ENCODE measurements at regions not wholly inside any gene's neighbourhood (a gene's known extent, or its start where the extent isn't known, plus 50 kb on each side); places are given as distances from the start of the nearest gene placed in this dataset.

DNA sequence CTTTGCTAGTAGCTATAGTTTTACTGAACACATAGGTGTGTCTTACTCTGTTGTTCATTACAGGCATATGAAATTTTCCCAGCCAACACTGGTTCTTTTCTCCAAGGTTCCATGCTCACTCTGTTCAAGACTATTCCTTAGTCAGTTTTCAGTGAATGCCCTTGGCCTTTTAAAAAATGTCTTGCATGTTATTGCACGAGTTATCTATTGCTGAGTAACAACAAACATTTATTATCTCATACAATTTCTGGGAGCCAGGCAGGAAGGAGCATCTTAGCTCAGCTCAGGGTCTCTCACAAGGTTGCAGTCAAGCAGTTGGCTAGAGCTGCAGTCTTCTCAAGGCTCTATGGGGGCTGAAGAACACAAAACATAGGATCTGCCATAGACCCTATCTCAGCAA lies 223.5 kb downstream of the BTG1 start:
- DNase-seq (ENCODE audit: low read depth in 2 of 2): no peak

DNA sequence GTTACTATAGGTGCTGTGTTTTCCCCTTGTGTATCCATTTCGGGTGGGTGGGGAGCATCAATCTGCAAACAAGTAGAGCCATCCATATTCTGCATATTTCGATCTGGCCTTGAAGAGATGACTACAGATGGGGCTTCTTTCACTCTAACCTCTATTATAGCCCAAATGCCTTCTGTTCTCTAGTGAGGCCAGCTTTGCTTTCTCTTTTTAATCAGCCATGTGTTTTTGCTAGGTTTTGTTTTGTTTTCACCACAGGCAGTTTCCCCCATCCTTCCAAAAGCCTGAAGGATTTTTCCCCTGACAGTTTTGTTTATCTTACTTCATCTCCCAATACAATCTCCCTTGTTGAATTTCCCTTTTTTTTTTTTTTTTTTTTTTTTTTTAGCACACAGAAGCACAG lies 224.1 kb downstream of the BTG1 start:
- no peak for DNase-seq (ENCODE audit: low read depth in 2 of 2)

DNA sequence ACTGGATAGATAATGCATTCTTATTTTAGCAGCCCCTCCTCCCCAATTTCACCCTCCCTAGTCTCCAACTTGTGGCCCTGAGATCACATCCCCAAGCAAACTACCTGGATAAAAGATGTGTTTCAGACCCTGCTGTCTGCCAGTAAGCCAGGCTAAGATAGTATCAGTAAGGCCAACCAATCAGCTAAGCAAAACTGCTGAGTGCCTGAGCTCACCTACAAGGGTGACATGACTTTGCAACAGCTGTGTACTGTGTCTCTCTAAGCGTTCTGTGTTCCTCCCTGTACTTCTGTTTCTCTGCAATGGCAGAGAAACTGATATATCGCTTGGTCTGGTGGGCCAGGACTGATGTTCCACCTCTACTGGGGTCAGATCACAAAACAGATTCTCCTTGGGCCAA lies 224.9 kb downstream of the BTG1 start:
- no peak for DNase-seq (ENCODE audit: low read depth in 2 of 2)

DNA sequence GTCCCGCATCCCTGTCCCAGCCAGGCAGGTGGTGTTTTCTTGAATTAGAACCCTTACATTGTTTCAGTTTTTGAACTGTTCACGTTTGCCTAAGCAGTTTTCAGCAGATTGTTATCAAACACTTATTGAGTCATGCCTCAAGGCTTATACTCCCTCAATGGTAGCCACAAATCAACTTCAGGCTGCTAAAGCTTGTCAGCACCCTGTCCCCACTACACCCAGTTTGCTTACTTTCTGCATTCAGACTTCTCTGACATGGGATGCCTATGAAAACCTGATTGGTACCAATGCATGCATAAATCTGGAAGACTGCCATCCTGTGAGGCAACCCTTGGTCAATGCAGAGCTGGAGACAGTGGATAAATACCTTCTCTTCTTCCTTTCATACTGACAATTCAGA lies 225.4 kb downstream of the BTG1 start:
- DNase-seq (ENCODE audit: low read depth in 2 of 2): peak; percentile 88 to 89

GRCh38 chr12:91918431-91918830 lies 227.2 kb downstream of the BTG1 start:
- no peak for DNase-seq (ENCODE audit: low read depth in 2 of 2)

GRCh38 chr12:91914701-91915100 lies 230.9 kb downstream of the BTG1 start:
- DNase-seq (ENCODE audit: low read depth in 2 of 2): no peak

- DNase-seq (ENCODE audit: low read depth in 2 of 2): no peak
Observed at GRCh38 chr12:91913651-91914050, 232.0 kb downstream of the BTG1 start.

DNA sequence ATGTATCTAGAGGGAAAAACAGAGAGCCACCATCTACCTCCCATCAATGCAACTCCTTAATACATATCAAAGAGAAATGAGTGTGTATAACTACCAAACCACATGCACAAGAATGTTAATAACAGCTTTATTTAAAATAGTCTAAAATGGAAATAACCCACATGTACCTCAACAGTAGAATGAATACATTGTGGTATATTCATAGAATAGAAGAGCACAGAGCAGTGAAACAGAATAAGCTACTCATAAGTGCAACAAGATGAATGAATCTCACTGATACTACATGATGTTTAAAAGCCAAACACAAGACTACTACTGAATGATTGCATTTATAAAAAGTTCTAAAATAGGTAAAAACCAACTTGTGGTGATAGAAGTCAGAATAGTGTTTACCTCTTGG lies 232.5 kb downstream of the BTG1 start:
- DNase-seq (ENCODE audit: low read depth in 2 of 2): no peak

DNA sequence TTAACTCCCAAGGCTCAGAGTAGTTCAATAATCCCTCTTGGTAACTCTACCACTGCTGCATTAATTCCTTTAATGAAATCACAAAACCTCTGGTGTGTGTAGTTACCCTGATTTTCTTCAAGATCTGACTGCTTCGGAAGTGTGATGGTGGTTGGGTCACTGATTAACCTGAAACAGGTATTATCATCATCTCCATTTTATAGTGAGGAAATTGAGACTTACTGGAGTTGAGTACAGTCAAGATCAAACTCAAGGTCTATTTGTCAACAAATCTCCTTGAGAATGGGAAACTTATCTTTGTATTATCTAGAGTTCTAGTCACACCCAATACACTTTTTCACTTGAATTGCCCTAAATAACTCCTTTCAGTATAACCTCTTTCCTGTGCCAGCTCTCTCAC lies 233.5 kb downstream of the BTG1 start:
- no peak for DNase-seq (ENCODE audit: low read depth in 2 of 2)

- no peak for DNase-seq (ENCODE audit: low read depth in 2 of 2)
Observed at GRCh38 chr12:91910871-91911388, 234.7 kb downstream of the BTG1 start.

- no peak for DNase-seq (ENCODE audit: low read depth in 2 of 2)
Observed at GRCh38 chr12:91902860-91903683, 242.6 kb downstream of the BTG1 start.

GRCh38 chr12:91901381-91902074 lies 244.1 kb downstream of the BTG1 start:
- no peak for DNase-seq (ENCODE audit: low read depth in 2 of 2)

GRCh38 chr12:91900971-91901370 lies 244.7 kb downstream of the BTG1 start:
- no peak for DNase-seq (ENCODE audit: low read depth in 2 of 2)

GRCh38 chr12:91899056-91899455 lies 246.6 kb downstream of the BTG1 start:
- DNase-seq (ENCODE audit: low read depth in 2 of 2): no peak

DNA sequence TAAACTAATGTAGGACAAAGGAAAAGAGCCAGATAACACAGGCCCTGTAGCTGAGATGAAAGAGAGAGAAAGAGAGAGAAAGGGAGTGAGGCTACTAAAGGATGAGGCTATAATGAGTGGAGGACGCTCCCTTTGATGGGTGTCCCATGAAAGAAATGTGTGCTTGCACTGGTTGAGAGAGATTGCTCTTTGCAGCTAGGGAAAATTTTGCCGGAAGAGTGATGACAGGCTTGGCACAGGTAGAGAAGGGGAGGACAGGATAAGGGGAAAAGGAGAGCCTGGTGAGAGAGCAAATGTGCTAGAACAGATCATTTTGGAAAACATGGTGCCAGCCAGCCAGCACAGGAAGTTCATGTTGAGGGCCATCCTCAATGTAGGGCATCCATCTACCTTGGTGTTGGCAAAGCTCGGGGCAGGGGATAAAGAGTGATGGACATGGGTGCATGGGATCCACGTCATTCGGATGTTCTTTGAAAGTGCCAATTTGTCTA lies 248.6 kb downstream of the BTG1 start:
- no peak for DNase-seq (ENCODE audit: low read depth in 2 of 2)

DNA sequence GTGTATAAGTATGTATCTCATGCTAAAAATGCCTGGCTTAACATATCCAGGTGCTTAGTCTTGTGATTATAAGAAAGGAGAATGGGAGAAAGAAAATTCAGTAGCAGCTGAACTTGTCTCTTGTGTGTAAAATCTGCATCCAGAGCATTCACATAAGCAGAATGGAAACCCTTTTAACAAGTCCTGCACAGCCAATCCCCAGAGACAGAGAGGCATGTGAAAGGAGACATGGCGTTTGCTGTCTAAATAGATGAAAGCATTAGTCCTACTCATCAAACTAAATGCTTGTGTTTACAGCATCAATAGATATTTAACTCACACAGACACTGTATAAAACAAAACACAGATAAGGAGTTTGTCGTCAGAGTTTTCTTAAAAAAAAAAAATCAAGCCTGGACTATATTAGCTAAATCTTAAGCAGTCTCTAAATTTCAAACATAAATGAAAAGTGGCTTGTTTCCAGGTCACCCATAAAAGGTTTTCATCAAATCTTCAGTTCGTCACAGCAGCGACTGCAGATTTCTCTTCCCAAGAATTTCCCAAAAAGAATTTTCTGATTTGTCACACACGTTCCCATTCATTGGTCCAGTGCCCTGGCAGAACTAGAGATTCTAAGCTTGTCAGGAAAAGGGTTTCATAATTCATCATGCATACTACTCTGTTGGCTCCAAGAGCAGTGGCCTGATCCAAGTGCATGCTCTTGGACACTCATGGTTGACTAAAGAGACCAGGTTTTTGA lies 249.2 kb downstream of the BTG1 start:
- no peak for DNase-seq (ENCODE audit: low read depth in 2 of 2)

- no peak for DNase-seq (ENCODE audit: low read depth in 2 of 2)
Observed at GRCh38 chr12:91894911-91895310, 250.7 kb downstream of the BTG1 start.

- no peak for DNase-seq (ENCODE audit: low read depth in 2 of 2)
Observed at GRCh38 chr12:91893476-91893875, 252.2 kb downstream of the BTG1 start.

DNA sequence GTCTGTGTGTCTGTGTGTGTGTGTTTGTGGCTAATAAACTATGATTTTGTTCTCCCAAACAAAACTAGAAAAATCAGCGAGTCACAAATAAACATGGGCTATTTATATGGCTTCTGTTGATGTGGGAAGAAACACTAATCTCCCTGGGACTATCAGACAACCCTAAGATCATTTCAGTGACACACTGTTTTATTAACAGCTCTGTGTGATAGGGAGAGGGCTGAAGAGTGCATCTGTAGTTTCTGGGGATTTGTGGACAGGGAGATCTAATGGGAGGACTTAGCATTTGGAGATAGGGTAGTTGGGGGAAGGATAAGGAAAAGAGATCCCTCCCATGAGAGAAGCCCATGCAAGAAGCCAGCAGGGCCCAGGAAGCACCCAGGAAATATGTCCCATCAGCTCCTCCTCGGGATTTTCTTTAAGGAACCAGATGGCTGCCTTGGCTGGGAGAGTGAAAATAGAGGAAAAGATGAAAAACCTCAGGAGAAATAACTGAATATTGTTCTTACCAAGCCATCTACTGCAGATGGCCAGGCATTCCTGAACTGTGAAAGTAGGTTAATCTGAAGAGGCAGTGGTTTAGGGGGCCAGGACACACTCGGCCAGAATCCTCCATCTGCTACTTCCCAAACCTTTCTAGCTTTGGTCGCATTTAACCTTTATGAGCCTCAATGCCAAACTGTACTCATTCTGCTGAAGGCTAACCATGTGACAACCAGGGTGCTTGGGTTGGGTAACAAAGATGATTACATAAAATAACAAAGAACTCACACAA lies 253.4 kb downstream of the BTG1 start:
- no peak for DNase-seq (ENCODE audit: low read depth in 2 of 2)

DNA sequence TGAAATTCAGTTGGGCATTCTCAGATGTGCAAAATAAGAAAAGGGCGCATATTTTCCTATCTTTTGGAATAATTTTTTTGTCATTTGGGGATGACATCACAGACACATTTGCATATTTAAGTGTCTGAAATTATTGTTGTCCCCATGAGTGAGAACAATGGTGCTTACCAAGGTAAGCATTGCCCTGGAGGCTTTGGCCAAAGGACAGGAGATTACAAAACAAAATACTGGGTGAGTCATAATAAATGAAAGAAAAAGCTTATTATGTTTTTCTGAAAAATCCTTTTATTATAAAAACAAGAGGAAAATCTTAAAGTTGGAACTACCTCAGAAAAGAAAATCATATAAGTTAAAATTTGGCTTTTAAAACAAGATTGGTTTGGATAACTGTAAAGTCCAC lies 254.9 kb downstream of the BTG1 start:
- no peak for DNase-seq (ENCODE audit: low read depth in 2 of 2)

DNA sequence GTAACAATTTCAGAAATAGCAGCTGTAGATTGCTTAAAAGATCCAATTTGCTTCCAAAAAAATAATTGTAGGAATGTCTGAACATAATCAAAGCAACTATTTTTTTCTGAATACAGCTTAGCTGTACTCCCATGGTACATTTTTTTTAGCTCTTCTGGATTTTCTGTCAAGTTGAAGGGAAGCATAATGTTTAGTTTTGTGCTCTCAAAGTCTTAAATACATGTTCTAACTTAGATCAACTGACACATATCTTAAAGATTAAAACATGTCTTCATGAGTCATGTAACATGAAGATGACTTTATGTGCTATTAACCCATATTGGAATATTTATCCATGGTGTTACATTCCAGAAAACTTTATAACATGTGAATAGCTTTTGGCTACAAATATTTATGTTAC lies 255.7 kb downstream of the BTG1 start:
- DNase-seq (ENCODE audit: low read depth in 2 of 2): no peak

- DNase-seq (ENCODE audit: low read depth in 2 of 2): no peak
Observed at GRCh38 chr12:91889059-91889458, 256.6 kb downstream of the BTG1 start.
